Cardiac fibroblast (primary cell): ENCODE measurements at regions not wholly inside any gene's neighbourhood (a gene's known extent, or its start where the extent isn't known, plus 50 kb on each side); places are given as distances from the start of the nearest gene placed in this dataset.
"Not testable (repeated sequence)": the region's sequence is repeated elsewhere in the genome, so short reads cannot be mapped to it uniquely, and the experiment has no call there.

Experiments used
- DNase-seq, 2 donors: peaks; one replicate each; pipeline versions ENCODE4 v3.0.0 to v3.0.0-alpha.2; 2010; ENCODE audit warnings: low read depth in 2 of 2
- H3K4me3 ChIP-seq, 2 donors: replicated peaks in 1 of 2; 1 replicate in 1 of 2; 2 replicates in 1 of 2; pipeline ENCODE4 v1.5.1; 2011; ENCODE audit warnings: low read depth in 2 of 2, low read length in 2 of 2, mild to moderate bottlenecking in 2 of 2, moderate library complexity in 1 of 2
- CTCF ChIP-seq: IDR thresholded peaks from one replicate; pipeline ENCODE4 v1.5.1; 2011; ENCODE audit warnings: low read depth, mild to moderate bottlenecking, low read length, inconsistent platforms

DNA sequence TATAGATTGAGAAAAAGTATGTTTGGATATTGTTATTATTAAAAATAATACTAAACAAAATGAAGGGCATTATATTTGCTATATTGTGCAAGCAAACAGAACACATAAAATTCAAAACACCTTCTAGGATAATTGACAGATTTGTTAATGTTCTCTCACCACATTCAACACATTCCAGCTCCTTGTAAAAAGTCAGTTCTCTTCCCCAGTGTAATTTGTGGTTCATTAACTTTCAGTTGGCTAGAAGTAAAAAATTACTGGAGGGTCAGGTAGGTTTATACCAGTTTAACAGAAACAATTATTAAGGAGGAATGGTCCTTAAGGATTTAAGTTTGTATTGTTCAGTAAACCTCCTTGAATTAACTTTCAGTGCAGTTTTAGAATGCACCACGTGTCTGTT, 1235.3 kb upstream of the ADGRL2 start:
- no peak for DNase-seq
- TF ChIP-seq CTCF = no peak
- H3K4me3 ChIP-seq = no peak overlapping the region

- no peak overlapping the region for H3K4me3 ChIP-seq
- TF ChIP-seq CTCF = no peak
- peak; percentile 5 to 31 for DNase-seq
Measured at GRCh38 chr1:80542231-80542630, 1258.5 kb upstream of the ADGRL2 start.

DNA sequence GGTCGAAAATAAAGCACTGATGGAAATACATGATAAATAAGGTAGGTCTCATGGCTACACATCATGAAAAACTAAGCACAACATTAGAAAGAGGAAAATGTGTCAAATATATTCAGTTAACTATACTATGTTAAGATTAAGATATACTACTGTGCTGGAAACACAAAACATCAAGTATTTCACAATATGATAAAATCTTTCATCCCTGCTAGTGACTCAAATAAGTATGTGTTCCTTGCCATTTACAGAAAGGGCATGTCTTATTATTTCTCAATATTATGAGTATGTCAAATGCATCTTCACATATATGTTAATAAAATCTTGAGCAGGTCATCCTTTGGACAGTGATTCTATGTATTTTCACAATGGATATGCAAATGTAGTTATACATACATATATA, 1260.1 kb upstream of the ADGRL2 start:
- H3K4me3 ChIP-seq = no peak overlapping the region
- no peak for TF ChIP-seq CTCF
- peak; percentile 1 to 17 for DNase-seq

GRCh38 chr1:80540149-80540548, 1260.6 kb upstream of the ADGRL2 start:
- TF ChIP-seq CTCF = no peak
- peak in 1 of 2 donors; percentile 3 for DNase-seq
- H3K4me3 ChIP-seq = no peak overlapping the region

GRCh38 chr1:80539298-80539697, 1261.4 kb upstream of the ADGRL2 start:
- not testable (repeated sequence) for DNase-seq, H3K4me3 ChIP-seq

DNA sequence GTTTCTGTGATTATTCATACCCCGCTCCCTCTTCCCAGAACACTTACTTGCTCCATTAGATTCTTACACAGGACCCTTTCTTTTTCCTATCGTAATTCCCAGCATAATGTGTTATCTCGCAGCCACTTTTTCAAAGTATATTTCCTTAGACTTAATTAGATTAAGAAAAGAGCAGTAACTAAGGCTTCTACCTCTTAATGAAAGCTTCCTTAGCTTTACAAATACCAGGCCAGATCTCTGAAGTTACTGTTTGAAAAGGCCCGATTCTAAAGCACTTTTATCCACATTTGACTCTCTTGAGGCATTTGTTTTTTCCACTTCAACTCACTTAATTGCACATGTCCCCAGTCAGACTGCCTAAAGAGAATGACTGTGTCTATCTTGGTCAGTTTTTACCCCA, 1264.3 kb upstream of the ADGRL2 start:
- DNase-seq = no peak
- TF ChIP-seq CTCF = no peak
- H3K4me3 ChIP-seq = no peak overlapping the region

- no peak overlapping the region for H3K4me3 ChIP-seq
- no peak for TF ChIP-seq CTCF
- no peak for DNase-seq
Measured at GRCh38 chr1:80535466-80535865, 1265.3 kb upstream of the ADGRL2 start.
